Fibroblast of mammary gland (primary cell): ENCODE measurements at regions not wholly inside any gene's neighbourhood (a gene's known extent, or its start where the extent isn't known, plus 50 kb on each side); places are given as distances from the start of the nearest gene placed in this dataset.

ENCODE experiments used
- DNase-seq: peaks from one replicate; pipeline ENCODE4 v3.0.0-alpha.2; 2010; ENCODE audit warnings: low read depth
- H3K4me3 ChIP-seq: 2 replicates; pipeline ENCODE4 v1.5.1; 2011; ENCODE audit warnings: low read depth, mild to moderate bottlenecking, low read length, moderate library complexity; ENCODE audit not compliant: control insufficient read depth
- CTCF ChIP-seq: conservative IDR thresholded peaks from 2 replicates; pipeline ENCODE4 v1.5.1; 2011; ENCODE audit warnings: low read depth, low read length, inconsistent platforms; ENCODE audit not compliant: control insufficient read depth, insufficient read depth

- DNase-seq = peak; percentile 16
- H3K4me3 ChIP-seq = no peak overlapping the region
- TF ChIP-seq CTCF = peak; percentile 61
Measured at GRCh38 chr20:22248051-22248667, 336.2 kb downstream of the FOXA2 start.

- no peak for DNase-seq
- no peak for TF ChIP-seq CTCF
- no peak overlapping the region for H3K4me3 ChIP-seq
Measured at GRCh38 chr20:22245139-22245538, 339.2 kb downstream of the FOXA2 start.

GRCh38 chr20:22243067-22243466 lies 341.3 kb downstream of the FOXA2 start:
- DNase-seq = peak; percentile 6
- TF ChIP-seq CTCF = no peak
- no peak overlapping the region for H3K4me3 ChIP-seq

GRCh38 chr20:22241609-22242008 lies 342.8 kb downstream of the FOXA2 start:
- TF ChIP-seq CTCF = no peak
- H3K4me3 ChIP-seq = no peak overlapping the region
- no peak for DNase-seq

- TF ChIP-seq CTCF = no peak
- no peak for DNase-seq
- H3K4me3 ChIP-seq = no peak overlapping the region
Measured at GRCh38 chr20:22232923-22233322, 351.4 kb downstream of the FOXA2 start.

GRCh38 chr20:22232473-22232872 lies 351.9 kb downstream of the FOXA2 start:
- no peak for TF ChIP-seq CTCF

GRCh38 chr20:22226849-22227700 lies 357.3 kb downstream of the FOXA2 start:
- DNase-seq = peak; percentile 57
- no peak for TF ChIP-seq CTCF
- H3K4me3 ChIP-seq = no peak overlapping the region

More at GRCh38 chr20:22232473-22232872, 351.9 kb downstream of the FOXA2 start:
- no peak for DNase-seq
- H3K4me3 ChIP-seq = no peak overlapping the region
